ENCODE measurements at regions not wholly inside any gene's neighbourhood (a gene's known extent, or its start where the extent isn't known, plus 50 kb on each side); places are given as distances from the start of the nearest gene placed in this dataset.

- TF ChIP-seq AR (CRISPR knock-in tag; IDR thresholded peaks at IDR 0.05) (no peak), EMX1 (CRISPR knock-in tag; IDR thresholded peaks at IDR 0.05) (no peak)
Observed at GRCh38 chr5:114561415-114561814, 199.5 kb downstream of the KCNN2 start (continued).
